HUES64 (cell line): ENCODE measurements at regions not wholly inside any gene's neighbourhood (a gene's known extent, or its start where the extent isn't known, plus 50 kb on each side); places are given as distances from the start of the nearest gene placed in this dataset.

Source experiments
- H3K27ac ChIP-seq: 2 replicates; pipeline ENCODE4 v1.7.0; 2013; ENCODE audit warnings: low read depth, low read length, inconsistent platforms
- H3K27me3 ChIP-seq: 2 replicates; pipeline ENCODE4 v1.6.1; 2013; ENCODE audit warnings: mild to moderate bottlenecking, low read length; ENCODE audit not compliant: insufficient read depth
- H3K36me3 ChIP-seq: 2 replicates; pipeline ENCODE4 v1.6.1; 2013; ENCODE audit warnings: mild to moderate bottlenecking, low read length; ENCODE audit not compliant: insufficient read depth
- H3K4me1 ChIP-seq: 2 replicates; pipeline ENCODE4 v1.6.1; 2013; ENCODE audit warnings: mild to moderate bottlenecking, low read length, moderate library complexity; ENCODE audit not compliant: insufficient read depth
- H3K4me3 ChIP-seq: 2 replicates; pipeline ENCODE4 v1.5.1; 2013; ENCODE audit warnings: mild to moderate bottlenecking, low read length, moderate library complexity
- H3K9ac ChIP-seq: 2 replicates; pipeline ENCODE4 v1.6.1; 2013; ENCODE audit warnings: mild to moderate bottlenecking, low read depth, low read length
- H3K9me3 ChIP-seq: 2 replicates; pipeline ENCODE4 v1.6.1; 2013; ENCODE audit warnings: low read depth, low read length; ENCODE audit not compliant: insufficient read depth
- WGBS: fragments of 150-250, 120-280 bp; methylation state at CpG from one replicate; pipeline ENCODE4 v1.1.7; 2013; ENCODE audit warnings: missing lambda C conversion rate; 5-methylcytosine and 5-hydroxymethylcytosine counted together

DNA sequence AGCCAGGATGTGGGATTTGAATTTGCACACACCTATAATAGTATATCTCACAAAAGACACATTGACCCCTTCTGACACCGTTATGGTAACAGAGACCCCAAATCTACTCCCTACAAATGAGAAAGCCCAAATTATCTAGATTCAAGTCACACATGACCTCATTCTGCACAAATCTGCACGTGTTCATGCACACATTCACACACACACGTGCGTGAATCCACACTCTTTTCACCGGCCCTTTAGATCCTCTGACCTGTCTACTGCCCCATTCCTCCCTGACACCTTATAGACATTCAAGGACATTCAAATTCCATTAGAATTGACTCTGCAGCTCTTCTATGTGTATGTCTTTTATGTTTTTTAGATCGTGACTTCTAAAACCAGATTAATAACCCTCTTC is 627.8 kb upstream of the ID2 start:
- Histone ChIP-seq H3K4me1 (no peaks in the 10 kb centered on the region), H3K27me3 (no peaks in the 10 kb centered on the region), H3K27ac (no peak overlapping the region), H3K9me3 (0 out of 2 replicates have a peak, but pooled peaks cover 11% of the 10 kb centered on the region), H3K4me3 (no peak overlapping the region), H3K9ac (no peak overlapping the region), H3K36me3 (no peaks in the 10 kb centered on the region)
- 94% methylated on average over 5 of the region's 6 CpGs for WGBS

DNA sequence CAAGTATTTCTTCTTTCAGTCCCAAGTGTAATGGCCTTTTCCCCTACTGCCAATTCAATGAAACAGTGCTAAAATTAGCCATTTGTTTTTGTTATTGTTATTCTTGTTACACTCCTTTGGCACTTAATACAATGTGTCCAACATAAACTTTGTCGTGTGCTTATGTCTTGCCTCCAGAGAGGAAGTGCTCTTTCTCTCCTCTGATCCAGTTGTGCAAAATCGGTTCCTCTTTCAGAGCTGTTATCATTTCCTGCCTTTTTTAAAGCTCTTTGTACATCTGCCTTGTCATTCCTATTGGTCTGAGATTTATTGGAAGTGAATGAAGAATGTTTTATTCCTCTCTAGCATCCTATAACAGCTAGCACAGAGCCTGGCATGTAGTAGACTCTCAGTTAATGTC is 623.2 kb upstream of the ID2 start:
- H3K36me3 ChIP-seq = no peaks in the 10 kb centered on the region
- no peaks in the 10 kb centered on the region for H3K27me3 ChIP-seq
- no peak overlapping the region for H3K9ac ChIP-seq
- H3K4me1 ChIP-seq = no peaks in the 10 kb centered on the region
- WGBS = 94% methylated on average over 2 of the region's 2 CpGs
- H3K4me3 ChIP-seq = no peak overlapping the region
- no peak overlapping the region for H3K27ac ChIP-seq
- H3K9me3 ChIP-seq = 0 out of 2 replicates have a peak, but pooled peaks cover 11% of the 10 kb centered on the region

DNA sequence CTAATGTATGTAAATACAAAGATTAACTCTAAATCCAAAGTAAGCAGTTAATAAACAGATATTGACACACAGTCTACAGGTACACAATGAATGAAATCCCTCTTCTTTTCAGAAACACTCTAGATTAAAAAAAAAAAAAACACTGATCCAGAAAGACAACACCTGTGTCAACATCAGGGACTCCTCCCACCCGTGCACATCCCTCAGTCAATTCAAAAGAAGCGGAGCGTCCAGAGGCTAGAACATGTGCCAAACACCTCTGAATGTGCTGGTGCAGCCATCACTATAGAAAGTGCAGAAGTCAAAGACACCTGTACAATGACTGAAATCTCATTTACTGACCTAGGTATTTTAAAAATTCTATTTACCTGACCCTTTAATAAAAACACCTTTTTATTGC is 622.6 kb upstream of the ID2 start:
- Histone ChIP-seq H3K27ac (no peak overlapping the region), H3K9me3 (0 out of 2 replicates have a peak, but pooled peaks cover 11% of the 10 kb centered on the region), H3K4me1 (no peaks in the 10 kb centered on the region), H3K4me3 (no peak overlapping the region), H3K9ac (no peak overlapping the region), H3K27me3 (no peaks in the 10 kb centered on the region), H3K36me3 (no peaks in the 10 kb centered on the region)
- 95% methylated on average over 3 of the region's 3 CpGs for WGBS

- H3K4me3 ChIP-seq = no peak overlapping the region
- WGBS = 68% methylated on average over 4 of the region's 4 CpGs
- no peak overlapping the region for H3K9ac ChIP-seq
- H3K27me3 ChIP-seq = no peaks in the 10 kb centered on the region
- H3K9me3 ChIP-seq = peaks cover 16% of the 10 kb centered on the region; the same call in 1 of the 2 replicates
- no peaks in the 10 kb centered on the region for H3K4me1 ChIP-seq
- H3K27ac ChIP-seq = no peak overlapping the region
- H3K36me3 ChIP-seq = no peaks in the 10 kb centered on the region
Measured at GRCh38 chr2:8059794-8060193, 622.1 kb upstream of the ID2 start.

DNA sequence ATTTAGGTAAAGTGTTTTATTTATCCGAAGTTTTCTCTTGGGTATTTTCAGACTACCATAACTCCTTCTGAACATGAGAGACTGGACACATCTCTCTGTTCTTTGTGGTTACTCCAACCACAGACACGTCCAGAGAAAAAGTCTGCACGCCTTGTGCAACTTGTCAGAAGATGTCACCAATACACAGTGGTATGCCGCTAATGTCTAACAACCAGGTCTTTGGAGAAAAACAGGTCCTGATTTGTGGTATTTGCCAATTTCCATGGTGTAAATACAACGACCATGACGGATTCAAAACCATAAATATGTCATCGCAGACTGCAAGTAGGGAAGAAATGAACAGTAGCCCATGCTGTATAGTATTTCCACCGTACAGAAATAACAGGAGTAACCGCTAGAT is 620.6 kb upstream of the ID2 start:
- no peaks in the 10 kb centered on the region for H3K27me3 ChIP-seq
- 96% methylated on average over 9 of the region's 9 CpGs for WGBS
- H3K27ac ChIP-seq = no peak overlapping the region
- H3K36me3 ChIP-seq = no peaks in the 10 kb centered on the region
- H3K9me3 ChIP-seq = peaks cover 14% of the 10 kb centered on the region; the same call in 1 of the 2 replicates
- H3K4me1 ChIP-seq = no peaks in the 10 kb centered on the region
- H3K9ac ChIP-seq = no peak overlapping the region
- H3K4me3 ChIP-seq = no peak overlapping the region

DNA sequence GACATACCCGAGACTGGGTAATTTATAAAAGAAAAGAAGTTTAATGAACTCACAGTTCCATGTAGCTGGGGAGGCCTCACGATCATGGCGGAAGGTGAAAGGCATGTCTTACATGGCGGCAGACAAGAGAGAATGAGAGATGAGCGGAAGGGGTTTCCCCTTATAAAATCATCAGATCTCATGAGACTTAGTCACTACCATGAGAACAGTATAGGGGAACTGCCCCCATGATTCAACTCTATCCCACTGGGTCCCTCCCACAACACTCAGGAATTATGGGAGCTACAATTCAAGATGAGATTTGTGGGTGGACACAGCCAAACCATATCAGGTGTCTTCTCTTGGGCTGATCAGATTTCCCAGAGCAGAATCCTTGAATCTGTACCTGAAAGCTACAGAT is 617.3 kb upstream of the ID2 start:
- Histone ChIP-seq H3K9me3 (peaks cover 5% of the 10 kb centered on the region; the same call in 1 of the 2 replicates), H3K27ac (no peak overlapping the region), H3K4me1 (no peaks in the 10 kb centered on the region), H3K36me3 (no peaks in the 10 kb centered on the region), H3K9ac (no peak overlapping the region), H3K27me3 (no peaks in the 10 kb centered on the region), H3K4me3 (no peak overlapping the region)
- 95% methylated on average over 5 of the region's 5 CpGs for WGBS

DNA sequence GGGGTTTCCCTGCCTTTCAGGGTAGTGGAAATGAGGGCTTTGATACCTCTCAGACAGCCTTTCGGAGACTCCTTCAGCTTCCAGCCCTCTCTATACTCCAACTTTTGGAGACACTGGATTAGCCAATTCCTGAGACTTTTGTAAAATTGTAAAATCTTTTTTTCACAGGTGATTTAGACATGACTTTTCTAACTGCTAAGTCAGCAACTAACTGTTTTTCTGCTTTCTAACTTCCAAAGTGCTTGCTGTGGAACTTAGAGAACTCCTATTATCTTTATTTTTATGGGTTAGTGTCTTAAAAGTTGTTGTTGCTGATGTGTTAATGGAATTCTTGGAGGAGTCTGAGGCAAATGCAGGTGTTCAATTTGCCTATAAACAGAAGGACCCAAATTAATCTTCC is 616.7 kb upstream of the ID2 start:
- Histone ChIP-seq H3K4me1 (no peaks in the 10 kb centered on the region), H3K9ac (no peak overlapping the region), H3K27ac (no peak overlapping the region), H3K9me3 (peaks cover 5% of the 10 kb centered on the region; the same call in 1 of the 2 replicates), H3K36me3 (no peaks in the 10 kb centered on the region), H3K27me3 (no peaks in the 10 kb centered on the region), H3K4me3 (no peak overlapping the region)
- 89% methylated on average over 1 of the region's 1 CpG for WGBS

- no peaks in the 10 kb centered on the region for H3K36me3 ChIP-seq
- 93% methylated on average over 15 of the region's 15 CpGs for WGBS
Measured at GRCh38 chr2:8067784-8068336, 614.0 kb upstream of the ID2 start.

GRCh38 chr2:8072907-8073306 is 608.9 kb upstream of the ID2 start:
- no peaks in the 10 kb centered on the region for H3K9me3 ChIP-seq
- H3K9ac ChIP-seq = no peak overlapping the region
- no peak overlapping the region for H3K4me3 ChIP-seq
- no peak overlapping the region for H3K27ac ChIP-seq
- no peaks in the 10 kb centered on the region for H3K36me3 ChIP-seq
- peaks cover 8% of the 10 kb centered on the region; the same call in 1 of the 2 replicates for H3K4me1 ChIP-seq
- no peaks in the 10 kb centered on the region for H3K27me3 ChIP-seq
- WGBS = 100% methylated on average over 1 of the region's 1 CpG

More at GRCh38 chr2:8067784-8068336, 614.0 kb upstream of the ID2 start:
- 0 out of 2 replicates have a peak, but pooled peaks cover 1% of the 10 kb centered on the region for H3K4me1 ChIP-seq
- H3K27ac ChIP-seq = no peak overlapping the region
- peaks cover 5% of the 10 kb centered on the region; the same call in 1 of the 2 replicates for H3K9me3 ChIP-seq
- H3K27me3 ChIP-seq = no peaks in the 10 kb centered on the region
- H3K4me3 ChIP-seq = no peak overlapping the region
- no peak overlapping the region for H3K9ac ChIP-seq

GRCh38 chr2:8073916-8074315 is 607.9 kb upstream of the ID2 start:
- Histone ChIP-seq H3K36me3 (no peaks in the 10 kb centered on the region), H3K4me3 (no peak overlapping the region), H3K27ac (no peak overlapping the region), H3K27me3 (no peaks in the 10 kb centered on the region), H3K9me3 (no peaks in the 10 kb centered on the region), H3K4me1 (peaks cover 8% of the 10 kb centered on the region; the same call in 1 of the 2 replicates), H3K9ac (no peak overlapping the region)
- WGBS = 97% methylated on average over 7 of the region's 7 CpGs

GRCh38 chr2:8076448-8077342 is 605.2 kb upstream of the ID2 start:
- WGBS = 77% methylated on average over 6 of the region's 6 CpGs
- H3K36me3 ChIP-seq = no peaks in the 10 kb centered on the region
- H3K9me3 ChIP-seq = no peaks in the 10 kb centered on the region
- no peak overlapping the region for H3K4me3 ChIP-seq
- no peaks in the 10 kb centered on the region for H3K27me3 ChIP-seq
- peaks cover 8% of the 10 kb centered on the region; the same call in 1 of the 2 replicates for H3K4me1 ChIP-seq
- H3K9ac ChIP-seq = no peak overlapping the region
- no peak overlapping the region for H3K27ac ChIP-seq
